PFSK-1 (cell line): ENCODE measurements at regions not wholly inside any gene's neighbourhood (a gene's known extent, or its start where the extent isn't known, plus 50 kb on each side); places are given as distances from the start of the nearest gene placed in this dataset.

Experiments used
- FOXP2 ChIP-seq: optimal IDR thresholded peaks from 2 replicates; pipeline ENCODE3; 2011; ENCODE audit warnings: borderline replicate concordance, control low read depth, inconsistent platforms; ENCODE audit not compliant: insufficient read depth; ENCODE audit errors: extremely low read length, extremely low read depth
- POLR2AphosphoS5 ChIP-seq: IDR thresholded peaks from 2 replicates; pipeline ENCODE4 v1.6.1; 2012; ENCODE audit warnings: low read depth, mild to moderate bottlenecking, control low read depth, low read length, moderate library complexity
- REST ChIP-seq, 2 experiments: IDR thresholded peaks; 2 replicates each; pipeline versions ENCODE4 v1.6.1 to v1.8.0; 2011 to 2012; ENCODE audit warnings: low read depth in 2 of 2, low read length in 2 of 2, control low read depth in 1 of 2, inconsistent platforms in 1 of 2, mild to moderate bottlenecking in 1 of 2, moderate library complexity in 1 of 2; ENCODE audit not compliant: insufficient read depth in 1 of 2
- SIN3A ChIP-seq: IDR thresholded peaks from 2 replicates; pipeline ENCODE4 v1.6.1; 2012; ENCODE audit warnings: mild to moderate bottlenecking, low read length, moderate library complexity, borderline replicate concordance; ENCODE audit not compliant: insufficient read depth
- TAF1 ChIP-seq: IDR thresholded peaks from 2 replicates; pipeline ENCODE4 v1.6.1; 2012; ENCODE audit warnings: low read length, control low read depth, borderline replicate concordance; ENCODE audit not compliant: insufficient read depth

GRCh38 chr3:161946443-161946960 lies 449.9 kb downstream of the OTOL1 start:
- no peak for TF ChIP-seq REST (IDR thresholded peaks at IDR 0.05; ENCODE audit: insufficient read depth in 1 of 2, low read depth in 2 of 2, low read length in 2 of 2)
- no peak for TF ChIP-seq FOXP2
- TF ChIP-seq SIN3A, result no peak
- TF ChIP-seq POLR2AphosphoS5, result no peak
- TF ChIP-seq TAF1, result no peak

GRCh38 chr3:161950318-161950868 lies 453.8 kb downstream of the OTOL1 start:
- TF ChIP-seq REST (IDR thresholded peaks at IDR 0.05; ENCODE audit: insufficient read depth in 1 of 2, low read depth in 2 of 2, low read length in 2 of 2), result no peak
- TF ChIP-seq SIN3A, result no peak
- TF ChIP-seq POLR2AphosphoS5, result no peak
- TF ChIP-seq TAF1, result no peak
- no peak for TF ChIP-seq FOXP2

- TF ChIP-seq TAF1, result no peak
- no peak for TF ChIP-seq FOXP2
- no peak for TF ChIP-seq REST (IDR thresholded peaks at IDR 0.05; ENCODE audit: insufficient read depth in 1 of 2, low read depth in 2 of 2, low read length in 2 of 2)
- no peak for TF ChIP-seq POLR2AphosphoS5
- no peak for TF ChIP-seq SIN3A
These were observed 460.9 kb downstream of the OTOL1 start for GRCh38 chr3:161957467-161957866.

GRCh38 chr3:161964857-161965256 lies 468.2 kb downstream of the OTOL1 start:
- TF ChIP-seq SIN3A (no peak), TAF1 (no peak), FOXP2 (no peak), REST (IDR thresholded peaks at IDR 0.05; ENCODE audit: insufficient read depth in 1 of 2, low read depth in 2 of 2, low read length in 2 of 2) (no peak), POLR2AphosphoS5 (no peak)

- no peak for TF ChIP-seq SIN3A
- no peak for TF ChIP-seq FOXP2
- no peak for TF ChIP-seq REST (IDR thresholded peaks at IDR 0.05; ENCODE audit: insufficient read depth in 1 of 2, low read depth in 2 of 2, low read length in 2 of 2)
- TF ChIP-seq TAF1, result no peak
- no peak for TF ChIP-seq POLR2AphosphoS5
These were observed 473.3 kb downstream of the OTOL1 start for GRCh38 chr3:161969867-161970266.
